Panc1 (cell line): ENCODE measurements at regions not wholly inside any gene's neighbourhood (a gene's known extent, or its start where the extent isn't known, plus 50 kb on each side); places are given as distances from the start of the nearest gene placed in this dataset.

Experiments used
- ATAC-seq: fragments of 200-7000 bp; cut with Tn5 transposase; 2 replicates; pipeline ENCODE4 v1.9.1; 2020; ENCODE audit warnings: mild to moderate bottlenecking, moderate library complexity
- BruUV-seq: library from RNA; stranded (reverse); fragments of 400-500 nt; replicated peaks from 2 replicates; lab custom pipeline; 2021; lab: Mats Ljungman, UMichigan
- CTCF ChIA-PET: fragments of 300-600 bp; sonication (Branson Sonifier 250); formaldehyde crosslinking; loops from one replicate; lab custom pipeline; 2022; ENCODE audit warnings: antibody characterized with exemption; lab: Charles Lee
- POLR2A ChIA-PET: fragments of 300-600 bp; sonication (Branson Sonifier 250); formaldehyde crosslinking; loops from one replicate; lab custom pipeline; 2022; ENCODE audit warnings: antibody characterized with exemption; lab: Charles Lee
- DNase-seq: peaks from one replicate; pipeline ENCODE4 v3.0.0-alpha.2; 2010; ENCODE audit warnings: low read depth, low spot score
- H3K27ac ChIP-seq: 2 replicates; pipeline ENCODE4 v1.5.1; 2011; ENCODE audit warnings: mild to moderate bottlenecking, low read length, inconsistent platforms
- H3K27me3 ChIP-seq: fragments of 200-500 bp; sonication (Bioruptor generic); 2 replicates; pipeline ENCODE4 v1.6.0; 2014; ENCODE audit warnings: low read length, inconsistent platforms; ENCODE audit not compliant: control insufficient read depth, insufficient read depth
- H3K36me3 ChIP-seq: fragments of 200-500 bp; sonication (Bioruptor generic); 2 replicates; pipeline ENCODE4 v1.5.1; 2014; ENCODE audit warnings: inconsistent platforms, mild to moderate bottlenecking, low read length, moderate library complexity; ENCODE audit not compliant: control insufficient read depth, insufficient read depth
- H3K4me1 ChIP-seq: 2 replicates; pipeline ENCODE4 v1.5.1; 2011; ENCODE audit warnings: inconsistent platforms, mild to moderate bottlenecking, low read length, moderate library complexity; ENCODE audit not compliant: control insufficient read depth, insufficient read depth
- H3K4me3 ChIP-seq, 2 experiments: 2 replicates each; pipeline ENCODE4 v1.5.1; 2011 to 2012; ENCODE audit warnings: low read depth in 2 of 2, low read length in 2 of 2, mild to moderate bottlenecking in 2 of 2, inconsistent platforms in 1 of 2, moderate library complexity in 1 of 2
- H3K9me3 ChIP-seq: fragments of 200-500 bp; sonication (Bioruptor generic); 2 replicates; pipeline ENCODE4 v1.5.1; 2014; ENCODE audit warnings: low read depth, mild to moderate bottlenecking, inconsistent platforms, low read length, moderate library complexity; ENCODE audit not compliant: control insufficient read depth, insufficient read depth
- POLR2AphosphoS5 ChIP-seq: IDR thresholded peaks from 2 replicates; pipeline ENCODE4 v1.6.1; 2012; ENCODE audit warnings: mild to moderate bottlenecking, low read depth, low read length, moderate library complexity
- SIN3A ChIP-seq: IDR thresholded peaks from 2 replicates; pipeline ENCODE4 v1.6.1; 2012; ENCODE audit warnings: low read depth, mild to moderate bottlenecking, low read length, moderate library complexity, borderline replicate concordance; ENCODE audit not compliant: insufficient read depth
- TCF7L2 ChIP-seq: IDR thresholded peaks from 2 replicates; pipeline ENCODE4 v1.6.1; 2011; ENCODE audit warnings: mild to moderate bottlenecking, low read depth, low read length, inconsistent platforms
- in situ Hi-C: cut with HindIII; loops from 2 replicates; pipeline ENCODE4 v1.10.0; 2016; ENCODE audit warnings: low sequenced_read_pairs, low pct_unique_long_range_greater_than_20kb
- intact Hi-C: fragments of 100-400 bp; cut with micrococcal nuclease; formaldehyde crosslinking; loops from one replicate; pipeline ENCODE4 v1.10.0; 2022; ENCODE audit not compliant: unreplicated experiment
- TF ChIP-seq, protein P1 (sequence below): fragments of 450-650 bp; IDR thresholded peaks from 2 replicates; pipeline ENCODE4 v1.5.1; 2017; ENCODE audit warnings: mild to moderate bottlenecking
- TF ChIP-seq, protein P2 (sequence below), 2 experiments: IDR thresholded peaks; 2 replicates each; pipeline ENCODE4 v1.6.1; 2011 to 2012; ENCODE audit warnings: low read depth in 2 of 2, control low read depth in 1 of 2, low read length in 1 of 2, mild to moderate bottlenecking in 1 of 2, moderate library complexity in 1 of 2; ENCODE audit not compliant: insufficient read depth in 1 of 2

DNA sequence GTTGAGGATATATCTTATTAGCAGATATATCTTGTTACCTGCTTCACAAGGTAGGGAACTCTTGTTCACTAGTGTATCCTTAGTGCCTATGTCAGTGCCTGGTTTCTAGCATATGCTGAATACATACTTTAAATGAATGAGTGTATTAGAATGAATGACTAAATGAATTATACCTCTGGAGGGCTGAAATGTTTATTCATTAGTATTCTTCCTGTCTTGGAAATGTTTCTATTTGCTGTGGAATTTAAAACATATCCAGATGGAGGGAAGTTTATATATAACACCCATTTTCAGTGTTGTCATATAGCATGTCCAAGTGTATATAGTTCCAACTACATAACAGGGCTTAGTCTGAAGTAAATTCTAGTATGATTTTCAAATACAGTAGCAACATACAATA, 581.5 kb downstream of the TBL1XR1 start:
- intact Hi-C loops = no loop called here
- H3K9me3 ChIP-seq = no peaks in the 10 kb centered on the region
- ChIA-PET POLR2A (no interaction called here), CTCF (no interaction called here)
- H3K36me3 ChIP-seq = no peaks in the 10 kb centered on the region
- TF ChIP-seq, protein P1, sequence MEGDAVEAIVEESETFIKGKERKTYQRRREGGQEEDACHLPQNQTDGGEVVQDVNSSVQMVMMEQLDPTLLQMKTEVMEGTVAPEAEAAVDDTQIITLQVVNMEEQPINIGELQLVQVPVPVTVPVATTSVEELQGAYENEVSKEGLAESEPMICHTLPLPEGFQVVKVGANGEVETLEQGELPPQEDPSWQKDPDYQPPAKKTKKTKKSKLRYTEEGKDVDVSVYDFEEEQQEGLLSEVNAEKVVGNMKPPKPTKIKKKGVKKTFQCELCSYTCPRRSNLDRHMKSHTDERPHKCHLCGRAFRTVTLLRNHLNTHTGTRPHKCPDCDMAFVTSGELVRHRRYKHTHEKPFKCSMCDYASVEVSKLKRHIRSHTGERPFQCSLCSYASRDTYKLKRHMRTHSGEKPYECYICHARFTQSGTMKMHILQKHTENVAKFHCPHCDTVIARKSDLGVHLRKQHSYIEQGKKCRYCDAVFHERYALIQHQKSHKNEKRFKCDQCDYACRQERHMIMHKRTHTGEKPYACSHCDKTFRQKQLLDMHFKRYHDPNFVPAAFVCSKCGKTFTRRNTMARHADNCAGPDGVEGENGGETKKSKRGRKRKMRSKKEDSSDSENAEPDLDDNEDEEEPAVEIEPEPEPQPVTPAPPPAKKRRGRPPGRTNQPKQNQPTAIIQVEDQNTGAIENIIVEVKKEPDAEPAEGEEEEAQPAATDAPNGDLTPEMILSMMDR = no peak
- TF ChIP-seq, protein P2, sequence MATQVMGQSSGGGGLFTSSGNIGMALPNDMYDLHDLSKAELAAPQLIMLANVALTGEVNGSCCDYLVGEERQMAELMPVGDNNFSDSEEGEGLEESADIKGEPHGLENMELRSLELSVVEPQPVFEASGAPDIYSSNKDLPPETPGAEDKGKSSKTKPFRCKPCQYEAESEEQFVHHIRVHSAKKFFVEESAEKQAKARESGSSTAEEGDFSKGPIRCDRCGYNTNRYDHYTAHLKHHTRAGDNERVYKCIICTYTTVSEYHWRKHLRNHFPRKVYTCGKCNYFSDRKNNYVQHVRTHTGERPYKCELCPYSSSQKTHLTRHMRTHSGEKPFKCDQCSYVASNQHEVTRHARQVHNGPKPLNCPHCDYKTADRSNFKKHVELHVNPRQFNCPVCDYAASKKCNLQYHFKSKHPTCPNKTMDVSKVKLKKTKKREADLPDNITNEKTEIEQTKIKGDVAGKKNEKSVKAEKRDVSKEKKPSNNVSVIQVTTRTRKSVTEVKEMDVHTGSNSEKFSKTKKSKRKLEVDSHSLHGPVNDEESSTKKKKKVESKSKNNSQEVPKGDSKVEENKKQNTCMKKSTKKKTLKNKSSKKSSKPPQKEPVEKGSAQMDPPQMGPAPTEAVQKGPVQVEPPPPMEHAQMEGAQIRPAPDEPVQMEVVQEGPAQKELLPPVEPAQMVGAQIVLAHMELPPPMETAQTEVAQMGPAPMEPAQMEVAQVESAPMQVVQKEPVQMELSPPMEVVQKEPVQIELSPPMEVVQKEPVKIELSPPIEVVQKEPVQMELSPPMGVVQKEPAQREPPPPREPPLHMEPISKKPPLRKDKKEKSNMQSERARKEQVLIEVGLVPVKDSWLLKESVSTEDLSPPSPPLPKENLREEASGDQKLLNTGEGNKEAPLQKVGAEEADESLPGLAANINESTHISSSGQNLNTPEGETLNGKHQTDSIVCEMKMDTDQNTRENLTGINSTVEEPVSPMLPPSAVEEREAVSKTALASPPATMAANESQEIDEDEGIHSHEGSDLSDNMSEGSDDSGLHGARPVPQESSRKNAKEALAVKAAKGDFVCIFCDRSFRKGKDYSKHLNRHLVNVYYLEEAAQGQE (IDR thresholded peaks at IDR 0.05; ENCODE audit: insufficient read depth in 1 of 2, low read depth in 2 of 2, low read length in 1 of 2) = no peak
- TF ChIP-seq POLR2AphosphoS5 = no peak
- no peak for TF ChIP-seq TCF7L2
- no peak for TF ChIP-seq SIN3A
- in situ Hi-C loops = no loop called here
- no peak overlapping the region for H3K27ac ChIP-seq
- BruUV-seq = no TSS peak
- no peak overlapping the region for H3K4me3 ChIP-seq
- DNase-seq = no peak
- no peaks in the 10 kb centered on the region for H3K4me1 ChIP-seq
- no peak for ATAC-seq
- H3K27me3 ChIP-seq = no peaks in the 10 kb centered on the region

DNA sequence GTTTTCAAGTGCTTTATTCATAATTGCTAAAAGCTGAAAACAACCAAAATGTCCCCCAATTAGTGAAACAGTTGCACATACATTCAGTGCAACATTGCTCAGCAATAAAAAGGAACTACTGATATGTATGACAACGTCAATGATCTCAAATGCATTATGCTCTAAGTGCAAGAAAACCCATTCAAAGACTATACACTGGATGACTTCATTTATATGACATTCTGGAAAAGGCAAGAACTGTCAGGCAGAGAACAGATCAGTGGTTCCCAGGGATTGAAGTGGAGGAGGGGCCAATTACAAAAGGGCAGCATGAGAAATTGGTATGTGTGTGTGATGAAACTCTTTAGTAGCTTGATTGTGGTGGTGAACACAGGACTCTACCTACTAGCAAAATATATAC, 585.6 kb downstream of the TBL1XR1 start:
- ChIA-PET CTCF (no interaction called here), POLR2A (no interaction called here)
- intact Hi-C loops (no loop called here), in situ Hi-C loops (no loop called here)
- Histone ChIP-seq H3K27ac (no peak overlapping the region), H3K27me3 (no peaks in the 10 kb centered on the region), H3K36me3 (no peaks in the 10 kb centered on the region), H3K9me3 (no peaks in the 10 kb centered on the region), H3K4me1 (no peaks in the 10 kb centered on the region), H3K4me3 (no peak overlapping the region)
- DNase-seq (no peak), ATAC-seq (no peak)
- TF ChIP-seq, protein P1 = no peak
- TF ChIP-seq SIN3A = no peak
- no peak for TF ChIP-seq TCF7L2
- TF ChIP-seq, protein P2 (IDR thresholded peaks at IDR 0.05; ENCODE audit: insufficient read depth in 1 of 2, low read depth in 2 of 2, low read length in 1 of 2) = no peak
- TF ChIP-seq POLR2AphosphoS5 = no peak
- BruUV-seq = no TSS peak
